ENCODE measurements at regions not wholly inside any gene's neighbourhood (a gene's known extent, or its start where the extent isn't known, plus 50 kb on each side); places are given as distances from the start of the nearest gene placed in this dataset.

DNA sequence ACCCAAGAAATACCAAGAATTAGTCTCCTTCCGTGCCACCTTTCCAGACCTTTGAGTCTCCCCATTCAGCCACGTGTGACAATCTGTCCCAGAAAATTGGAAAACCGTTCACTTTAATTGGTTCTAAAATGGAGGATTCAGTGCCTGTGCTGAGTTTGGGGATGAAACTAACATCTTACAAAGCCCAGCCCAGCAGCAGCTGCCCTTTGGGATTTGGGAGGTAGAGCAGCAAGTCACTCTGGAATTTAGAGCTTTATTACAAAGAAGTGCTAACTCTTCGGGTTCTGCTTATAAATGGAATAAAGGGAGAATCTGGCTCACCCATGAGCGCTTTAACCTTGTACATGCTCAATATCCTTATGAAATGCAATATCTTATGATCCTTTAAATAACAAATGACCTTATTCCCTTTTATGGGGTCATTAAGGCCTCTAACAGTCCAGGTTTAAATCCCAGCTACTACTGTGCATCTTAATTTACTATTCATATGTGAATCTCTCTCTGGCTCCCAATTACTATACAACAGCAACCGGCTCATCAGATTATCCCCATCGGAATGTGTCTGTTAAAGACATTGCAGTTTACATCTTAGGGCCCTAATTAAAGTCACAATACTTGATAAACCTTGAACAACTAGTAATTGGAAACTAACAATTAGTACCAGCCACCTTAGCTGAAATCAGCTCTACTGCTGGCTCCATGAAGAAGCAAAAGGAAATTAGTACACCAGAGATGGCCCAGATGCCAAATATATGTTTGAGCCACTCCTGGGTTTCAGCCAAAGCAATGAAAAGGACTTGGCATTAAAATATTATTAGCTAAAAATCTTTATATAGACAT, 271.8 kb upstream of the SMARCA2 start:
- no peak for TF ChIP-seq GATA3 (IDR thresholded peaks at IDR 0.05; ENCODE audit: low read depth, low read length)
- no peak for TF ChIP-seq GATA2 (IDR thresholded peaks at IDR 0.05; ENCODE audit: low read depth, low read length)
